SH-SY5Y (cell line): ENCODE measurements at regions not wholly inside any gene's neighbourhood (a gene's known extent, or its start where the extent isn't known, plus 50 kb on each side); places are given as distances from the start of the nearest gene placed in this dataset.

Experiments
- GATA2 ChIP-seq: IDR thresholded peaks from 2 replicates; pipeline ENCODE4 v1.6.1; 2011; ENCODE audit warnings: mild to moderate bottlenecking, low read depth, low read length
- GATA3 ChIP-seq: IDR thresholded peaks from 2 replicates; pipeline ENCODE4 v1.6.1; 2011; ENCODE audit warnings: low read depth, mild to moderate bottlenecking, low read length, moderate library complexity

- TF ChIP-seq GATA2, result no peak
- TF ChIP-seq GATA3, result no peak
Observed at GRCh38 chr4:111228874-111229273, 606.0 kb upstream of the PITX2 start.
